Upper lobe of right lung (tissue), 1 donor: ENCODE measurements at regions not wholly inside any gene's neighbourhood (a gene's known extent, or its start where the extent isn't known, plus 50 kb on each side); places are given as distances from the start of the nearest gene placed in this dataset.
"Not testable (repeated sequence)": the region's sequence is repeated elsewhere in the genome, so short reads cannot be mapped to it uniquely, and the experiment has no call there.

Experiments used
- ATAC-seq: fragments of 200-7000 bp; cut with Tn5 transposase; one replicate; pipeline ENCODE4 v1.9.1; 2020; ENCODE audit warnings: mild to moderate bottlenecking, moderate library complexity
- DNase-seq: peaks from one replicate; pipeline ENCODE4 v3.0.0-alpha.2; 2020
- H3K27ac ChIP-seq: fragments of 200-600 bp; one replicate; pipeline ENCODE4 v1.8.0; 2022
- H3K27me3 ChIP-seq: fragments of 200-600 bp; one replicate; pipeline ENCODE4 v1.8.0; 2022; ENCODE audit warnings: mild to moderate bottlenecking
- H3K36me3 ChIP-seq: fragments of 200-600 bp; one replicate; pipeline ENCODE4 v1.8.0; 2022
- H3K4me1 ChIP-seq: fragments of 200-600 bp; one replicate; pipeline ENCODE4 v1.8.0; 2022
- H3K4me3 ChIP-seq: fragments of 200-600 bp; one replicate; pipeline ENCODE4 v1.8.0; 2022; ENCODE audit warnings: mild to moderate bottlenecking
- H3K9me3 ChIP-seq: fragments of 200-600 bp; one replicate; pipeline ENCODE4 v1.8.0; 2022
- intact Hi-C: fragments of 100-400 bp; cut with DNase I; formaldehyde crosslinking; loops from one replicate; pipeline ENCODE4 v1.11.0; 2022
- TF ChIP-seq, protein P1 (sequence below): fragments of 200-600 bp; IDR thresholded peaks from one replicate; pipeline ENCODE4 v1.8.0; 2022; ENCODE audit warnings: antibody characterized with exemption
- donor health status: DM: no; HTN: yes; CAD: no; lungs with severe emphysema.

GRCh38 chr18:1026930-1027329, 122.3 kb downstream of the ADCYAP1 start:
- no peaks in the 10 kb centered on the region for H3K9me3 ChIP-seq
- no peak overlapping the region for H3K27ac ChIP-seq
- DNase-seq: no peak
- TF ChIP-seq, protein P1, sequence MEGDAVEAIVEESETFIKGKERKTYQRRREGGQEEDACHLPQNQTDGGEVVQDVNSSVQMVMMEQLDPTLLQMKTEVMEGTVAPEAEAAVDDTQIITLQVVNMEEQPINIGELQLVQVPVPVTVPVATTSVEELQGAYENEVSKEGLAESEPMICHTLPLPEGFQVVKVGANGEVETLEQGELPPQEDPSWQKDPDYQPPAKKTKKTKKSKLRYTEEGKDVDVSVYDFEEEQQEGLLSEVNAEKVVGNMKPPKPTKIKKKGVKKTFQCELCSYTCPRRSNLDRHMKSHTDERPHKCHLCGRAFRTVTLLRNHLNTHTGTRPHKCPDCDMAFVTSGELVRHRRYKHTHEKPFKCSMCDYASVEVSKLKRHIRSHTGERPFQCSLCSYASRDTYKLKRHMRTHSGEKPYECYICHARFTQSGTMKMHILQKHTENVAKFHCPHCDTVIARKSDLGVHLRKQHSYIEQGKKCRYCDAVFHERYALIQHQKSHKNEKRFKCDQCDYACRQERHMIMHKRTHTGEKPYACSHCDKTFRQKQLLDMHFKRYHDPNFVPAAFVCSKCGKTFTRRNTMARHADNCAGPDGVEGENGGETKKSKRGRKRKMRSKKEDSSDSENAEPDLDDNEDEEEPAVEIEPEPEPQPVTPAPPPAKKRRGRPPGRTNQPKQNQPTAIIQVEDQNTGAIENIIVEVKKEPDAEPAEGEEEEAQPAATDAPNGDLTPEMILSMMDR: no peak
- intact Hi-C loops: no loop called here
- ATAC-seq: no peak
- H3K27me3 ChIP-seq: no peaks in the 10 kb centered on the region
- H3K36me3 ChIP-seq: no peaks in the 10 kb centered on the region
- H3K4me3 ChIP-seq: no peak overlapping the region
- no peaks in the 10 kb centered on the region for H3K4me1 ChIP-seq

DNA sequence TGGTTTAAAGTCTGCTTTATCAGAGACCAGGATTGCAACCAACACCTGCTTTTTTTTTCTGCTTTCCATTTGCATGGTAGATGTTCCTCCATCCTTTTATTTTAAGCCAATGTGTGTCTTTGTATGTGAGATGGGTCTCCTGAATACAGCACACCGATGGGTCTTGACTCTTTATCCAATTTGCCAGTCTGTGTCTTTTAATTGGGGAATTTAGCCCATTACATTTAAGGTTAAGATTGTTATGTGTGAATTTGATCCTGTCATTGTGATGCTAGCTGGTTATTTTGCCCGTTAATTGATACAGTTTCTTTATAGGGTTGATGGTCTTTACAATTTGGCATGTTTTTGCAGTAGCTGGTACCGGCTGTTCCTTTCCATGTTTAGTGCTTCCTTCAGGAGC, 128.4 kb downstream of the ADCYAP1 start:
- H3K9me3 ChIP-seq, intact Hi-C loops, H3K27me3 ChIP-seq, H3K36me3 ChIP-seq, H3K4me1 ChIP-seq, ATAC-seq, DNase-seq, H3K27ac ChIP-seq, H3K4me3 ChIP-seq: not testable (repeated sequence)

DNA sequence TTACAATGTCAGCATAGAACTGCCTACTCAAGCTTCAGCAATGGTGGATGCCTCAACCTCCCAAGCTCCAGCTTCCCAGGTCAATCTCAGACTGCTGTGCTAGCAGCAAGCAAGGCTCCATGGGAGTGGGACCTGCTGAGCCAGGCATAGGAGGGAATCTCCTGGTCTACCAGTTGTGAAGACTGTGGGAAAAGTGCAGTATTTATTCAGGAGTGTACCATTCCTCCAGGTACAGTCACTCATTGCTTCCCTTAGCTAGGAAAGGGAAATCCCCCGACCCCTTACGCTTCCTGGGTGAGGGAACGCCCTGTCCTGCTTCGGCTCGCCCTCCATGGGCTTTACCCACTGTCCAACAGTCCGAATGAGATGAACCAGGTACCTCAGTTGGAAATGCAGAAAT, 130.3 kb downstream of the ADCYAP1 start:
- ATAC-seq: no peak
- intact Hi-C loops: no loop called here
- Histone ChIP-seq H3K4me3 (no peak overlapping the region), H3K27me3 (no peaks in the 10 kb centered on the region), H3K27ac (no peak overlapping the region), H3K4me1 (no peaks in the 10 kb centered on the region), H3K9me3 (no peaks in the 10 kb centered on the region), H3K36me3 (no peaks in the 10 kb centered on the region)
- no peak for DNase-seq
- TF ChIP-seq, protein P1: no peak

GRCh38 chr18:1036926-1037325, 132.3 kb downstream of the ADCYAP1 start:
- no peaks in the 10 kb centered on the region for H3K4me1 ChIP-seq
- TF ChIP-seq, protein P1: no peak
- no peak overlapping the region for H3K4me3 ChIP-seq
- no peaks in the 10 kb centered on the region for H3K36me3 ChIP-seq
- DNase-seq: no peak
- H3K9me3 ChIP-seq: no peaks in the 10 kb centered on the region
- intact Hi-C loops: no loop called here
- no peaks in the 10 kb centered on the region for H3K27me3 ChIP-seq
- no peak overlapping the region for H3K27ac ChIP-seq
- no peak for ATAC-seq

- Histone ChIP-seq H3K27me3 (no peaks in the 10 kb centered on the region), H3K36me3 (no peaks in the 10 kb centered on the region), H3K9me3 (no peaks in the 10 kb centered on the region), H3K4me3 (no peak overlapping the region), H3K27ac (no peak overlapping the region), H3K4me1 (no peaks in the 10 kb centered on the region)
- ATAC-seq (no peak), DNase-seq (no peak)
- intact Hi-C loops: no loop called here
- TF ChIP-seq, protein P1: no peak
Observed at GRCh38 chr18:1037776-1038175, 133.1 kb downstream of the ADCYAP1 start.

GRCh38 chr18:1039421-1039820, 134.8 kb downstream of the ADCYAP1 start:
- ATAC-seq (no peak), DNase-seq (no peak)
- Histone ChIP-seq H3K4me1 (no peaks in the 10 kb centered on the region), H3K36me3 (no peaks in the 10 kb centered on the region), H3K27me3 (no peaks in the 10 kb centered on the region), H3K4me3 (no peak overlapping the region), H3K9me3 (no peaks in the 10 kb centered on the region), H3K27ac (no peak overlapping the region)
- TF ChIP-seq, protein P1: no peak
- intact Hi-C loops: no loop called here

GRCh38 chr18:1043039-1043438, 138.4 kb downstream of the ADCYAP1 start:
- H3K27ac ChIP-seq, H3K4me3 ChIP-seq, intact Hi-C loops, H3K36me3 ChIP-seq, ATAC-seq, H3K4me1 ChIP-seq, H3K9me3 ChIP-seq, H3K27me3 ChIP-seq, DNase-seq: not testable (repeated sequence)
